H1 (cell line): ENCODE measurements at regions not wholly inside any gene's neighbourhood (a gene's known extent, or its start where the extent isn't known, plus 50 kb on each side); places are given as distances from the start of the nearest gene placed in this dataset.

Experiments
- CTCF ChIA-PET: fragments of 300-600 bp; sonication (Branson Sonifier 250); formaldehyde crosslinking; loops from one replicate; lab custom pipeline; 2021; ENCODE audit not compliant: partially characterized antibody; lab: Charles Lee
- POLR2A ChIA-PET: fragments of 300-600 bp; sonication (Branson Sonifier 250); formaldehyde crosslinking; loops from one replicate; lab custom pipeline; 2021; ENCODE audit warnings: inconsistent platforms; ENCODE audit not compliant: partially characterized antibody; lab: Charles Lee
- DNase-seq, 2 experiments: peaks; one replicate each; pipeline versions ENCODE4 v3.0.0 to v3.0.0-alpha.2; 2010 to 2022; ENCODE audit warnings: low spot score in 2 of 2, low read depth in 1 of 2, mixed read lengths in 1 of 2
- FAIRE-seq: peaks from 2 replicates; lab custom pipeline; 2011; peaks lifted over from hg19 to GRCh38; lab: Jason Lieb, UNC
- H2AFZ ChIP-seq: 2 replicates; pipeline ENCODE4 v1.8.1; 2012; ENCODE audit warnings: low read length, inconsistent platforms
- H2AK5ac ChIP-seq: 2 replicates; pipeline ENCODE4 v1.6.1; 2013; ENCODE audit warnings: low read depth, low read length
- H2BK120ac ChIP-seq: replicated peaks from 2 replicates; pipeline ENCODE3; 2013; ENCODE audit warnings: low read depth, low read length, inconsistent platforms
- H2BK12ac ChIP-seq: 2 replicates; pipeline ENCODE4 v1.6.1; 2013; ENCODE audit warnings: low read depth, low read length
- H2BK15ac ChIP-seq: 2 replicates; pipeline ENCODE4 v1.6.1; 2013; ENCODE audit warnings: low read length
- H2BK20ac ChIP-seq: 2 replicates; pipeline ENCODE4 v1.6.1; 2013; ENCODE audit warnings: low read length
- H2BK5ac ChIP-seq: 2 replicates; pipeline ENCODE4 v1.6.1; 2013; ENCODE audit warnings: low read depth, low read length
- H3K14ac ChIP-seq: 2 replicates; pipeline ENCODE4 v1.6.1; 2013; ENCODE audit warnings: inconsistent platforms; ENCODE audit not compliant: insufficient read length
- H3K18ac ChIP-seq: 2 replicates; pipeline ENCODE4 v1.6.1; 2013; ENCODE audit warnings: low read length; ENCODE audit errors: extremely low read depth
- H3K23ac ChIP-seq: 2 replicates; pipeline ENCODE4 v1.6.1; 2013; ENCODE audit warnings: inconsistent platforms; ENCODE audit not compliant: insufficient read length
- H3K23me2 ChIP-seq: 2 replicates; pipeline ENCODE4 v1.6.1; 2013; ENCODE audit warnings: low read depth, low read length
- H3K27ac ChIP-seq: 2 replicates; pipeline ENCODE4 v1.6.1; 2011; ENCODE audit warnings: low read depth, low read length, inconsistent platforms
- H3K27me3 ChIP-seq, 4 experiments: replicated peaks in 1 of 4; 1 replicate in 1 of 4; 2 replicates in 3 of 4; pipeline versions ENCODE4 v1.6.1 to v1.8.1; 2011 to 2013; ENCODE audit warnings: low read length in 3 of 4, mild to moderate bottlenecking in 3 of 4, inconsistent platforms in 2 of 4, mixed read lengths in 2 of 4, moderate library complexity in 1 of 4; ENCODE audit not compliant: control insufficient read depth in 3 of 4, insufficient read depth in 3 of 4; ENCODE audit errors: extremely low read depth in 1 of 4
- H3K36me3 ChIP-seq, 4 experiments: 2 replicates each; pipeline versions ENCODE4 v1.6.1 to v1.8.1; 2011 to 2013; ENCODE audit warnings: mild to moderate bottlenecking in 4 of 4, low read length in 3 of 4, moderate library complexity in 2 of 4, control low read depth in 1 of 4, inconsistent platforms in 1 of 4; ENCODE audit not compliant: insufficient read depth in 4 of 4, control insufficient read depth in 2 of 4
- H3K4ac ChIP-seq: replicated peaks from 2 replicates; pipeline ENCODE3; 2013; ENCODE audit warnings: low read length, low read depth, mixed read lengths, inconsistent platforms; ENCODE audit not compliant: insufficient read length
- H3K4me1 ChIP-seq, 4 experiments: replicated peaks in 1 of 4; 1 replicate in 1 of 4; 2 replicates in 3 of 4; pipeline versions ENCODE4 v1.6.1 to v1.8.1; 2011 to 2013; ENCODE audit warnings: low read length in 3 of 4, inconsistent platforms in 2 of 4, mixed read lengths in 1 of 4; ENCODE audit not compliant: insufficient read depth in 4 of 4, control insufficient read depth in 3 of 4
- H3K4me2 ChIP-seq, 2 experiments: 2 replicates each; pipeline versions ENCODE4 v1.6.1 to v1.8.1; 2011 to 2013; ENCODE audit warnings: low read depth in 2 of 2, low read length in 2 of 2, control low read depth in 1 of 2, inconsistent platforms in 1 of 2, mild to moderate bottlenecking in 1 of 2; ENCODE audit not compliant: insufficient read depth in 1 of 2
- H3K4me3 ChIP-seq, 4 experiments: fragments of 200-600, 300-600 bp in 1 of 4; sonication (generic), shearing (Covaris generic), sonication (Bioruptor Twin) in 1 of 4; 2 replicates each; pipeline versions ENCODE4 v1.5.1 to v1.8.1; 2011 to 2016; ENCODE audit warnings: low read length in 4 of 4, low read depth in 3 of 4, control low read depth in 2 of 4, inconsistent platforms in 2 of 4, mild to moderate bottlenecking in 2 of 4, mixed read lengths in 1 of 4, moderate library complexity in 1 of 4; ENCODE audit not compliant: insufficient read depth in 2 of 4; ENCODE audit errors: extremely low read depth in 1 of 4
- H3K56ac ChIP-seq: replicated peaks from 2 replicates; pipeline ENCODE3; 2013; ENCODE audit warnings: low read depth, mild to moderate bottlenecking, mixed read lengths, low read length, inconsistent platforms; ENCODE audit not compliant: insufficient read length
- H3K79me1 ChIP-seq: 2 replicates; pipeline ENCODE4 v1.6.1; 2013; ENCODE audit warnings: low read depth, low read length, control low read depth
- H3K79me2 ChIP-seq, 2 experiments: 2 replicates each; pipeline versions ENCODE4 v1.6.1 to v1.8.1; 2012 to 2013; ENCODE audit warnings: low read length in 2 of 2, mild to moderate bottlenecking in 2 of 2, inconsistent platforms in 1 of 2; ENCODE audit not compliant: insufficient read depth in 2 of 2, control insufficient read depth in 1 of 2
- H3K9ac ChIP-seq, 4 experiments: replicated peaks in 1 of 4; 1 replicate in 1 of 4; 2 replicates in 3 of 4; pipeline versions ENCODE4 v1.6.1 to v1.8.1; 2011 to 2013; ENCODE audit warnings: low read depth in 3 of 4, low read length in 3 of 4, control low read depth in 2 of 4, mild to moderate bottlenecking in 2 of 4, moderate library complexity in 2 of 4, inconsistent platforms in 1 of 4; ENCODE audit errors: extremely low read depth in 1 of 4
- H3K9me3 ChIP-seq, 2 experiments: 2 replicates each; pipeline versions ENCODE4 v1.6.1 to v1.8.1; 2012 to 2013; ENCODE audit warnings: mild to moderate bottlenecking in 2 of 2, moderate library complexity in 2 of 2, control low read depth in 1 of 2, inconsistent platforms in 1 of 2, low read depth in 1 of 2, low read length in 1 of 2, mixed read lengths in 1 of 2; ENCODE audit not compliant: insufficient read depth in 2 of 2
- H4K20me1 ChIP-seq, 2 experiments: replicated peaks in 1 of 2; 2 replicates each; pipeline versions ENCODE3 to v1.8.1; 2011 to 2013; ENCODE audit warnings: inconsistent platforms in 2 of 2, low read length in 2 of 2, mild to moderate bottlenecking in 1 of 2; ENCODE audit not compliant: insufficient read depth in 2 of 2, control insufficient read depth in 1 of 2
- H4K5ac ChIP-seq: 2 replicates; pipeline ENCODE4 v1.6.1; 2013; ENCODE audit warnings: low read length, low read depth, mixed read lengths, inconsistent platforms; ENCODE audit not compliant: insufficient read length
- H4K8ac ChIP-seq: 2 replicates; pipeline ENCODE4 v1.8.0; 2013; ENCODE audit warnings: mild to moderate bottlenecking, moderate library complexity, low read length, inconsistent platforms; ENCODE audit not compliant: insufficient read depth; ENCODE audit errors: extremely low read depth
- H4K91ac ChIP-seq: replicated peaks from 2 replicates; pipeline ENCODE3; 2013; ENCODE audit warnings: low read length, mixed read lengths, inconsistent platforms; ENCODE audit not compliant: insufficient read length
- CHD1 ChIP-seq: IDR thresholded peaks from 2 replicates; pipeline ENCODE4 v1.6.1; 2012; ENCODE audit warnings: low read depth, low read length, improper control_type of control experiment
- EZH2 ChIP-seq: fragments of 200-600 bp; sonication (generic); IDR thresholded peaks from 2 replicates; pipeline ENCODE4 v1.7.1; 2012; ENCODE audit warnings: low read depth, mild to moderate bottlenecking, moderate library complexity, low read length, inconsistent platforms; ENCODE audit not compliant: severe bottlenecking
- JUN ChIP-seq: IDR thresholded peaks from 2 replicates; pipeline ENCODE4 v1.6.1; 2011; ENCODE audit warnings: low read depth, mild to moderate bottlenecking, improper control_type of control experiment, low read length
- RXRA ChIP-seq: IDR thresholded peaks from 2 replicates; pipeline ENCODE4 v1.6.1; 2011; ENCODE audit warnings: low read depth, mild to moderate bottlenecking, low read length, moderate library complexity; ENCODE audit not compliant: insufficient read depth
- SP2 ChIP-seq: IDR thresholded peaks from 2 replicates; pipeline ENCODE4 v1.6.1; 2012; ENCODE audit warnings: mild to moderate bottlenecking, low read length, inconsistent platforms
- WGBS, 2 experiments: shearing (Covaris generic) in 1 of 2; methylation state at CpG; one replicate each; pipeline versions ENCODE4 v1.1.6 to v1.1.7; 2013 to 2015; ENCODE audit warnings: low lambda C conversion rate in 2 of 2, mixed read lengths in 2 of 2, inconsistent platforms in 1 of 2, low coverage in 1 of 2, missing lambda C conversion rate in 1 of 2; ENCODE audit not compliant: insufficient replicate concordance in 2 of 2, insufficient coverage in 1 of 2, insufficient read length in 1 of 2; ENCODE audit errors: extremely low coverage in 1 of 2, missing lambda C conversion rate in 1 of 2; 5-methylcytosine and 5-hydroxymethylcytosine counted together
- TF ChIP-seq, protein P1 (sequence below): IDR thresholded peaks from 2 replicates; pipeline ENCODE4 v1.6.1; 2012; ENCODE audit warnings: inconsistent platforms

DNA sequence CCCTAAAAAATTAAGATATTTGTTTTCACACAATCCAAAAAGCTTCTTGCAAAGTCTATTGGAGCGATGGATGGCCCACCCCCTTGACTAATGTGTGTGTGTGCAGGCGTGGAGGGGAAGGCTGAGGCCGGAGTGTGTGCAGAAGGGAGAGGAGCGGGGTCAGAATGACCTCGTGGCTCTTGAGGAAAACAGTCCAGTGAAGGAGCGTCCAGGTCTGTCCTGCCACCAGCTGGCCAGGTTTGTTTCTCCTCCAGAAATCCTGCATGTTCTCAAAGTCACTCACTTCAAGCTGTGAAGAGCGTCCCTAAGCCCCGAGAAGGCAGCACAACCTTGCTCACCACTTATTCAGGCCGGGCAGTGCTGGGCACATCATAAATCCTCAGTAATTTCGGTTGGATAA is 69.5 kb upstream of the SSX2IP start:
- no peak overlapping the region for H2AFZ ChIP-seq
- H3K27me3 ChIP-seq = no peaks in the 10 kb centered on the region; a peak in 2 of 7 replicates
- no peak overlapping the region for H3K56ac ChIP-seq
- no peak overlapping the region for H3K23ac ChIP-seq
- H3K9me3 ChIP-seq = no peaks in the 10 kb centered on the region
- H3K4me2 ChIP-seq = no peak overlapping the region
- no peak overlapping the region for H2AK5ac ChIP-seq
- H3K36me3 ChIP-seq = no peaks in the 10 kb centered on the region
- H4K5ac ChIP-seq = no peak overlapping the region
- no peaks in the 10 kb centered on the region for H4K20me1 ChIP-seq
- no peak overlapping the region for H3K9ac ChIP-seq
- POLR2A ChIA-PET = no interaction called here
- H3K27ac ChIP-seq = no peak overlapping the region
- no peak overlapping the region for H4K91ac ChIP-seq
- no peak overlapping the region for H3K14ac ChIP-seq
- no peak overlapping the region for H4K8ac ChIP-seq
- CTCF ChIA-PET = interaction anchor here (0.7 to 12.4 kb wide), 15 partner anchors 9 to 853 kb away, joined by 3 to 164 read pairs (median 3); no protein-coding TSS in a partner anchor
- H2BK5ac ChIP-seq = no peak overlapping the region
- H3K4me3 ChIP-seq = no peak overlapping the region
- peaks cover 3 to 16% (median 10%) of the 10 kb centered on the region in 4 experiments for H3K4me1 ChIP-seq
- no peak overlapping the region for H2BK20ac ChIP-seq
- H3K18ac ChIP-seq = no peak overlapping the region
- no peaks in the 10 kb centered on the region; the same call in 1 of the 2 replicates for H3K23me2 ChIP-seq
- no peak overlapping the region for H2BK120ac ChIP-seq
- H3K79me1 ChIP-seq = no peaks in the 10 kb centered on the region
- H2BK15ac ChIP-seq = 0 out of 2 replicates have a peak overlapping the region, but pooled peaks have one; percentile 12
- H3K4ac ChIP-seq = no peak overlapping the region
- TF ChIP-seq, protein P1, sequence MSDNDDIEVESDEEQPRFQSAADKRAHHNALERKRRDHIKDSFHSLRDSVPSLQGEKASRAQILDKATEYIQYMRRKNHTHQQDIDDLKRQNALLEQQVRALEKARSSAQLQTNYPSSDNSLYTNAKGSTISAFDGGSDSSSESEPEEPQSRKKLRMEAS = no peak
- TF ChIP-seq SP2 = no peak
- no peak for TF ChIP-seq EZH2
- no peak for TF ChIP-seq JUN
- no peak for TF ChIP-seq CHD1
- no peak for TF ChIP-seq RXRA
- TF ChIP-seq, all 59 proteins: peak for 0
- 91% methylated on average over 10 of the region's 10 CpGs; no CpG with 5 or more reads in 1 of the 2 experiments for WGBS, 2 experiments
- H2BK12ac ChIP-seq = no peak overlapping the region
- DNase-seq (no peak), FAIRE-seq (no peak)
- H3K79me2 ChIP-seq = no peaks in the 10 kb centered on the region
